HFFc6 (cell line): ENCODE measurements at regions not wholly inside any gene's neighbourhood (a gene's known extent, or its start where the extent isn't known, plus 50 kb on each side); places are given as distances from the start of the nearest gene placed in this dataset.

ENCODE experiments used
- DNase-seq: peaks from one replicate; pipeline ENCODE4 v3.0.0-alpha.2; 2018
- H3K27ac Mint-ChIP-seq: 2 replicates; pipeline ENCODE4 v1.8.0; 2020; ENCODE audit warnings: mild to moderate bottlenecking, mixed read lengths
- H3K27me3 Mint-ChIP-seq: 2 replicates; pipeline ENCODE4 v1.8.0; 2021; ENCODE audit warnings: mild to moderate bottlenecking, moderate library complexity, mixed read lengths; ENCODE audit not compliant: insufficient read depth
- H3K36me3 Mint-ChIP-seq: 2 replicates; pipeline ENCODE4 v1.8.0; 2021; ENCODE audit warnings: low read depth, mixed read lengths
- H3K4me1 Mint-ChIP-seq: 2 replicates; pipeline ENCODE4 v1.8.0; 2020; ENCODE audit warnings: low read depth, mixed read lengths
- H3K4me3 Mint-ChIP-seq: 2 replicates; pipeline ENCODE4 v1.8.0; 2020; ENCODE audit warnings: mild to moderate bottlenecking, moderate library complexity, mixed read lengths
- H3K9me3 Mint-ChIP-seq: 2 replicates; pipeline ENCODE4 v1.8.0; 2020; ENCODE audit warnings: mild to moderate bottlenecking, mixed read lengths
- TF ChIP-seq, protein P1 (sequence below): fragments of 200-600 bp; sonication (generic); IDR thresholded peaks from 2 replicates; pipeline ENCODE4 v1.5.0; 2021; ENCODE audit warnings: antibody characterized with exemption, mild to moderate bottlenecking

DNA sequence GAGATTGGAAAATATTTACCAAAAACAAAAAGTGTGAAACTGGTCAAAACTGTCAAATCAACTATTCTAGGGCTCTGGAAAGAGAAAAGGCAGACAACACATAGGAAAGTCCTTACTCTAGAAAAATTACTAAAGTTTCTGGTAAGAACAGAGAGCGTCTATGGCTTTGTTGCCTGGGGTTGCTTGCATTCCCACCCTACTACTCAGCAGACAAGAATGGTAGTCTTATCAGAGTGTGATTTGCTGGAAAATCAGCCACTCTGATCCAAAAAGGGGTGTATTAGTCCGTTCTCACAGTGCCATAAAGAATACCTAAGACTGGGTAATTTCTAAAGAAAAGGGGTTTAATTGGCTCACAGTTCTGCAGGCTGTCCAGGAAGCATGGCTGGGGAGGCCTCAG is 50.3 kb upstream of the CDH20 start:
- Mint-ChIP-seq H3K4me1 (no peaks in the 10 kb centered on the region), H3K27me3 (no peaks in the 10 kb centered on the region), H3K4me3 (no peak overlapping the region), H3K36me3 (no peaks in the 10 kb centered on the region), H3K9me3 (no peaks in the 10 kb centered on the region; the same call in none of the 2 replicates), H3K27ac (no peak overlapping the region)
- DNase-seq, result no peak
- TF ChIP-seq, protein P1, sequence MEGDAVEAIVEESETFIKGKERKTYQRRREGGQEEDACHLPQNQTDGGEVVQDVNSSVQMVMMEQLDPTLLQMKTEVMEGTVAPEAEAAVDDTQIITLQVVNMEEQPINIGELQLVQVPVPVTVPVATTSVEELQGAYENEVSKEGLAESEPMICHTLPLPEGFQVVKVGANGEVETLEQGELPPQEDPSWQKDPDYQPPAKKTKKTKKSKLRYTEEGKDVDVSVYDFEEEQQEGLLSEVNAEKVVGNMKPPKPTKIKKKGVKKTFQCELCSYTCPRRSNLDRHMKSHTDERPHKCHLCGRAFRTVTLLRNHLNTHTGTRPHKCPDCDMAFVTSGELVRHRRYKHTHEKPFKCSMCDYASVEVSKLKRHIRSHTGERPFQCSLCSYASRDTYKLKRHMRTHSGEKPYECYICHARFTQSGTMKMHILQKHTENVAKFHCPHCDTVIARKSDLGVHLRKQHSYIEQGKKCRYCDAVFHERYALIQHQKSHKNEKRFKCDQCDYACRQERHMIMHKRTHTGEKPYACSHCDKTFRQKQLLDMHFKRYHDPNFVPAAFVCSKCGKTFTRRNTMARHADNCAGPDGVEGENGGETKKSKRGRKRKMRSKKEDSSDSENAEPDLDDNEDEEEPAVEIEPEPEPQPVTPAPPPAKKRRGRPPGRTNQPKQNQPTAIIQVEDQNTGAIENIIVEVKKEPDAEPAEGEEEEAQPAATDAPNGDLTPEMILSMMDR, result no peak
